ENCODE measurements at regions not wholly inside any gene's neighbourhood (a gene's known extent, or its start where the extent isn't known, plus 50 kb on each side); places are given as distances from the start of the nearest gene placed in this dataset.

DNA sequence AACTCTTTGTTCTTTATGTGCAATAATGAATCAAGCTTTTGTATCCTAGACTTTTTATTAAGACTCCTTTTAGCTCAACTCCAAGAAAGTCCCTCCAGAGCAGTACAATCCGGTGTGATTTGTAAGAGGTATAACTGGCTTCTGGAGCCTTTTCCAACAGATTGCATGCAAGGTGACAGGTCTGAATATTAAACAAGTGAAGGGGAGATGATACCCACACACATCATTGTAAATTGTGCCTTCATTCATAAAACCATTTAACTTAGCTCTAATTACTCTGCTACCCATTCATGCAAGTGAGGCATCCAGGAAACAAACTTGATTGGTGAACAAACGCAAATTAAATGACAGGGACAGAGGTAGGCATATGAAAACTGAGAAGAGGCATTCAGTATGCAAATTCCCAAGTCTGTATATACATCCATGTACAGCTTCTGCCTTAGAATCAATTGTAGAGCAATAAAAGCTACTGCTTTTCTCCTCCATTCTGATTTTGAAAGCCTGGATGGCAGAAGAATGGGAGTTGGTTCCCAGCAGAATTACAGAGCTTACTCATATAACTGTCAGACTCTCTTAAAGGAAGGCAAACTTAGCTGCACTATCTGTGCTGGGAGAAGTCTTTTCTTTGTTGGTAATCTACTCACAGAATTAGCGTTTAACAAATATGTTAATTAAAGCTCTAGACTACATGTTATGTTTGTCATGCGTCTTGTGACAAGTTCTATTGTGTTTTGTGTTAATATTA is 261.0 kb upstream of the CDH6 start:
- no peak for DNase-seq

DNA sequence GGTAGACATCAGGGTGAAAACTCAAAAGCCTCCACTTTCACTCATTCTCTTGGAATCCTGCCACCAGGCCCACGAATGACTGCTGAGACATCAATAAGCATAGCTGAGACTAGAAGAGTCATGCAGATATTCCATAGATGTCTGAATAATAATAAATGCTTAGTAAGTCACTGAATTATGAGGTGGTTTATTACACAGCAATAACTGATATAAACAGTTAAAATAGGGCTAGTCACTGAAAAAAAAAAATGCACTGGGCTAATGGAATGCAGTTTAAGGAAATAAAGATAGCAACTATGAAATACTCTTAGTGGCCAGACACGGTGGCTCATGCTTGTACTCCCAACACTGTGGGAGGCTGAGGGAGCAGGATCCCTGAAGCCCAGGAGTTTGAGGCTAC is 262.8 kb upstream of the CDH6 start:
- DNase-seq: no peak

DNA sequence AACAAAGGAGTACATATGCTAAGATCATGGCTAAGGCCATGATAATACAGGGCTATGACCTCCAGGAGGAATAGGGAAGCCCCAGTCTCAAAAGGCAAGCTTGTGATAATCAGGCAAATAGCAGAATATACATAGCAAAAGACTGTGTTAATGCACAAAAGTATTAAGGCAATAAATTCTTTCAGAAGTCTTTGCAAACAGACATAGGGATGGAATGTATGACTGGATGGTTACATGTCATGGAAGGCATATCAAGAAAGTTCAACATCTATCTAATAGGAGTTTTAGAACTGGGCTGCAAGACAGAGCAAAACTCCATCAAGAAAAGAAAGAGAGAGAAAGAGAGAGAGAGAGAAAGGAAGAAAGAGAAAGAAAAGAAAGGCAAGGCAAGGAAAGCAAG is 264.5 kb upstream of the CDH6 start:
- DNase-seq: no peak

DNA sequence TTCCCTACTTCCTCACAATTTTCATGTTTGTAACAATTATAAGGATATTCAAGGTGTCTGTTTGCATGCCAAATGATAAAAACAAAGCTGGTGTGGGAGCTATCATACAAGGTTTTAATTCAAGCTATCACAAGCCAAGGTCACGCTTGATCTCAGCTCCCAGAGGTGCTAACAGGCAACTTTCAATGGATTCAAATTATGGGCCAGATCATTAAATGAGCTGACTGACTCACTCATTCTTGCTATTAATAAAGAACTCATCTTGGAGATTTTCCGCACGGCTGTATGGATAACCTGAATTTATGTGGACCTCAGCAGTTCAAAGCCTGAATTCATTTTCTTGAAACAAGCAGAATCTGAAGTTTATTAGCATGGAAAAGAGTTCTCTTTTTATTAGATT is 267.3 kb upstream of the CDH6 start:
- DNase-seq: no peak

DNA sequence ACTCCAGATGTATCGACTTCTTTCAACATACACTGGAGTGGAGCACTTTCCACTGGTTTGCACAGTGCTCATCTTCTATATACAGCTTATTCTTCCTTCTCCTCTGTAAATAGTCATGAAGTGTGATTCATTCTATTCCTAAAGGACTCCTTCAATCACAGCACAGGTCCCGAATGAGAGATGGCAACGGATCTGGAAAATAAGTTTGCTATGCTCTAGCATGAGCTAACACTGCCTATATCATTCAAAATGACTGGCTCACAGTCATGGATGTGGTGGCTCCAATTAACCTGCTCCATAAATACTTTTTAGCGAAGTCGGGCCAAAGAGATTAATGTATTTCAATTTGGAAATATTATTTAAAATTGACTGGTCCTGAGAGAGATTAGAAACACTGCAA is 272.1 kb upstream of the CDH6 start:
- no peak for DNase-seq

DNA sequence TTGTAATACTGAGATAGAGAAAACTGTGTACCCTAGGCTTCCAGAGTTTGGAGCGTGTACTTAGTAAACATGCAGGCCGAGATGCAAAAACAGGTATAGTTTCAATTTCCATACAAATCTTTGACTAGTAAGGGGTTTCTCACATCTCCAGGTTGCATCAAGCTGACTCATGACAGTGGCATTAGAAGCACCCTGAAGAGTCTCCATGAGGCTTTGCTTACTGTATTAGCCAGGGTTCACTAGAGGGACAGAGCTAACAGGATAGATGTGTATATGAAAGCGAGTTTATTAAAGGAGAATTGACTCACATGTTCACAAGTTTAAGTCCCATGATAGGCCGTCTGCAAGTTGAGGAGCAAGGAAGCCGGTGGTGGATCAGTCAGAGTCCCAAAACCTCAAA is 275.3 kb upstream of the CDH6 start:
- DNase-seq: no peak

DNA sequence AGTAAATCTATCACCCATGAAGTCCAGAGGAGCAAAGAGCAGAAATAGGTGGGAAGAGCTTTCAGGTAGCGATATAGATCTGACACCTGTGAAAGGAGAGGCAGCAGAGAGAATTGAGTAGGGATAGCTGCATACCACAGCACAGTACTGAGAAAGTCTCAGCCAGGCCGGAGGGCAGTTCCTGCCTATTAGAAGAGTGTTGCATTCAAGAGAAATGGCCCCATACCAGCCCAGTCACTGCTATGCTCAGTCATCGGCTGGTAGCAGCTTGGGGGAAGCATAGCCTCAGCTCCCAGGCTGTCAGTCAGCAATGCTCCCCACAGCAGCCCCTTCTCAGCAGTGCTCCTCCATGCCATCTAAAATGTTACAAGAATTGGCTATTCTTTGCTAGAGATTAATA is 285.1 kb upstream of the CDH6 start:
- DNase-seq: no peak

DNA sequence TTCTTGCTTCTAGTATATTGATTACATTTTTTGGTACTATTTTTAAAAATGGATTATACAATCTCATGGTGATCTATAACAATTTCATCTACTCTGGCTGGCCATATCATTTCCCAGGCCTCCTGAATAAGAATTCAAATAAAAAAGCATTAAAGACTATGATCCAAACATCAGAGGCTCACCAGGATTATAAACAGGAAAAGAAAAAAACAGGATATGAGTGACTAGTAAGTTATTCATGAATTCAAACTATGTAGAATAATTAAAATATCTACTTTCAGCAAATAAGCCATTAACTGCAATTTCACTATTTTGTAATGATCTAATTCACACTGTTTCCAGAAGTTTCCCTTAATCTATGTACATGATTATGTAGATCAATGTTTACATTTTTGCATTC is 293.1 kb upstream of the CDH6 start:
- no peak for DNase-seq

DNA sequence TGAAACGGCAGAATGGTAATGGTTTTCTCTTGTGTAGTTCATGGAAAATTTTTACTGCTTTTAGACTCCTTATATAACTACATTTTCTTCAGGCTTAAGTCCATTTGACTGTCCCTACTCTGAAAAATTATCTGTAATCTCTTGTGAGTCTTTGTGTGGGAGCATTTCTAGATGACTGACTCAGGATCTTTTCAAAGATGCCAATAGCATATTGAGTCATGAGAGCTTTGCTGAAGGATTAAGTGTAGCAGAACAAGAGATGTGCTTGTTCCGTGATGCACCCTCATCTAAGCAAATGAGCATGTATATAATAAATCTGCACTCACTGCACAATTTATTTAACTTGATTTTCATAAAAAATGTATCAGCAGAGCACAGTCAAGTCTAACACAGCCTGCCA is 298.7 kb upstream of the CDH6 start:
- DNase-seq: no peak

DNA sequence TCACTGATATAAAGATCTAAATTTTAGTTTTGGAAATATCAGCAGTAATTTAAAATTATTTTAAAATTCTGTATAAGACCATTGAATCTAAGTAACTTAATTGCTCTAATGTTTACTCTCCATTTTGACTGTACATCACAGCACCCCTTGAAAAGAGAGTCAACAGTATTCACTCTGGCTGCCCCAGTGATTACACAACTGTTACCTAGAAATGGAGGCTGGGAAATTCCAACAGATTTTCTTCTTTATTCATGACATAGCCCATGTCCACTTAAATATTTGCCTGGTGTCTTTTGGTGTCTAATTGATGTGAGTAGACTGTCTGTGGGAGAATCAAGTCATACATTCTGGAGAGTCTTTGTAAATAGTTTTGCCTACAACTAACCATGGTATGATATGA is 301.8 kb upstream of the CDH6 start:
- DNase-seq: no peak

DNA sequence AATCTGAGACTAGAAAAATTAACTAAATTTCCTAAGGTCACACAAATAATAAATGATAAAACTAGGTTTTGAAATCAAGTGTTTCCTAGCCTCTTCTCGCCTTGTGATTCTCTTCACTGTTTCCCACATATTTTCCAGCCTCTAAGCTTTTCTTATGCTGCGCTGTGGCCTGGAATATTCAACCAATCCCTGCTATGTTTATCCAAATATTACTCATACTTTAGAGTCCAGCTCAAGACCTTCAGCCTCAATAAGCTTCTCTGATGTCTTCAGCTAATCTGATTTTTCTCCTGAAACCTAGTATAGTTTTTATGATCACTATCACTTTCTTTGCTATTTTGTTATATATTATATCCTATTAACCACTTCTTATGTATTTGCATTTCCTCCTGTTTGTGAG is 303.1 kb upstream of the CDH6 start:
- DNase-seq: no peak

DNA sequence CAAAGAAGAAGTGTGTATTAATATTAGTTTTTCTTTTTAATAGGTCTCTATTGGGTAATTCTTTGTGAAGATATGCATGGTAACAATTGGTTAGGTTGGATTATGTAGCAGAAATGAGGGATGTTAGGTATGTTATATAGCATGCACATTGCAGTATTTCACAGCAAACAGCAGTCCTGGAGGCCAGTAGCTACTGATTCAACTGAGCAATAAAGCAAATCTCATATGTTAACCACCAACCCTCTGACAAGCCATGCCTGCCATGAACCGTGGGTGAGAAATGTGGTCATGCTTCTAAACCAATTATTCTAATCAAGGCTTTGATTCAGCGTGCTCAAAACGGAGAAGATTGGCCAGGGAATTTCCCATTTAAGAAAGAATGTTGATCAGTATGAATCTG is 313.0 kb upstream of the CDH6 start:
- no peak for DNase-seq

DNA sequence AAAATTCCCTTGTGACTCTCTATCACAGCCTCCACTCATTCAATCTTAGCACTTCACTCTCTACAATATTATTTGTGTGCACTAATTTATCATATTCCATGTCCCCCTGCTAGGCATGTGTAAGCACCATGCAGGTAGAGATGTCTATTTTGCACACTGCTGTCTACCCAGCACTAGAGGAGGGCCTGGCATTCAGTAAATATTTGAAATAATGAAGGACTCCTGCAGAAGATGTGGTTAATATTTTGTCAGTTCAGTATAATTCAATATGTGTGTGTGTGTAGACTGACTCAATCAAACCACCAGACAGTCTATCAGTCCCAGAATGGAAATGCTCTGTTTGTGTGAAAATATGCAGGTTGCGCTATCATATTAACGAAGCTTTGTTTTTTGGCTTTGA is 313.6 kb upstream of the CDH6 start:
- no peak for DNase-seq

DNA sequence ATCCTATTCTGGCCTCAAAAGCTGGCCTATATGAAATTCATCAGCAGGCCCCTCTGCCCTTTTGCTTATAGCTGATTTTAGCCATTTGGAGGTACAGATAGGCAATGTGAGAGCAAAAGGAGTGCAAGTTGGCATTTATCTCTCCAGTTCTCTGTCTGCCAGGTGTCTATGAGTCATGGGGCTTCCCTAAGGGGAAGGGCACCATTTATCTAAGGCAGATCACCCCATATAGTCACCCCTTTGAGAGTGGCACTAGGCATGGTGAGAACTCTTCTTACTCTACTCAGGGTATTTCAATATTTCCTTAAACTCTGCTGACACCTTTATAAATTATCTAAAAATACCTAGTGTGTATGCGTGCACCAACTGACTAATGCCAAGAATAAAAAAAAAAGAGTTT is 314.7 kb upstream of the CDH6 start:
- no peak for DNase-seq

DNA sequence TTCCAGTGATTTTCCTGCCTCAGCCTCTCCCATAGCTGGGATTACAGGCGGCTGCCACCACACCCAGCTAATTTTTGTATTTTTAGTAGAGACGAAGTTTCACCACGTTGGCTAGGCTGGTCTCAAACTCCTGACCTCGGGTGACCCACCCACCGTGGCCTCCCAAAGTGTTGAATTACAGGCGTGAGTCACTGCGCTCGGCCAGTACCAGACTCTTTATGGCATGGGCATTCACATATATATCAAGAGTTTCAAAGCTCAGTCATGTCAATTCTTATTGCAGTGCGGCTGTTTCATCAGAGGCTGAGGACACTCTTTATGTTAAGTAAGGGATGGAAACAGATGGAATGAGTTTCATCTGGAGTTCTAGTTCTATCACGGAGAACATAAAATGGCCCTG is 315.2 kb upstream of the CDH6 start:
- no peak for DNase-seq

DNA sequence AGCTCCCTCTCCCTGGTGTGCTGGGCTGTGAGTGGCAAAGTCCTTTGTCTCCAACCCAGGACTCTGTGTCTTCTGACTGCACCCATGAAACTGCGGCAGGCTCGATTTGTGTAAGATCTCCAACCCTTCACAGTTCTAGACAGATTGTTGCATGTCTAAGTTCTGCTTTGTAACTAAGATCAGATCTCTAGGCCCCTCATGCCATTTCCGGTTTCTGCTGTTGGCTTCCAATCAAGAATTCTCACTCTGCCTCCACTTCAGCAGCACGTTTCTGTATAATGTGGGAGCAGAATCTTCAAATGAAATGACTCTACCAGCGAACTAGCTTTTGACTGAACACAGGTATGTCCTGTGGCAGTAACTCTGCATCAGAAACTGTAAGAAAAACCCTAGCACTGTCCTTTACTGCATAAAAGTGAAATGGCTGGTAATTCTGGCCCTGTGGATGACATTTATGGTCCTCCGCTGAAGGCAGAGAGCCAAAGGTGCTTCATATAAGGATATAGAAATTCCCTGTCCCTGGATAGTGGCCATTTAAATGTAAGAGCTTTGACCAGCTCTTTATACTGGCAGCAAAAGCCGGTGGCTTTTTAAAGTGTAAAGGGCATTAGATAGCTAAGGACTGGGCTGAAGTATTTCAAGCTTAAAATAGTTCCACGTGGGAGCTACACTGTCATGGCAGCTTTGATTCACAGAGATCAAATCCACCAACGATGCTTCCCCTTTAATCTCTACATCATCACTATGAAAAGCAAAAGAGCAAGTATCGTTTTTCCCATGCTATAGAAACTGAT is 319.0 kb upstream of the CDH6 start:
- no peak for DNase-seq

DNA sequence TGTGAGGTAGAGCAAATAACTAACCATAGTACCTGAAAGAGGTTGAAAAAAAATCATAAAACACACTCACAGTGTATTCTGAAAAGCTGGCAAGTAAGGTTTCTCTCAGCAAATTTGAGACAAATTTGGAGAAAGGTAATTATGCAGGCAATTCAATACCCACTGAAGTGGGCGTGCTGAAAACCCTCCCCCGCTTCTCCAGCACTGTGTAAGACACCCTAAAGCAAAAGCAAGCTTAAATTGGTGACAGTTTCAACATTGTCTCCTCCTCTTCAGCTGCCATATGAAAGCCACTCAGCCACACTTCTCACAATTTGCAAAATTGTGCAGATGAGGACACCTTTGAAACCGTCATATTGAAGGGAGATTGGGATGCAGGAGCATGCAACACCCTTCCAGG is 322.3 kb upstream of the CDH6 start:
- DNase-seq: no peak

DNA sequence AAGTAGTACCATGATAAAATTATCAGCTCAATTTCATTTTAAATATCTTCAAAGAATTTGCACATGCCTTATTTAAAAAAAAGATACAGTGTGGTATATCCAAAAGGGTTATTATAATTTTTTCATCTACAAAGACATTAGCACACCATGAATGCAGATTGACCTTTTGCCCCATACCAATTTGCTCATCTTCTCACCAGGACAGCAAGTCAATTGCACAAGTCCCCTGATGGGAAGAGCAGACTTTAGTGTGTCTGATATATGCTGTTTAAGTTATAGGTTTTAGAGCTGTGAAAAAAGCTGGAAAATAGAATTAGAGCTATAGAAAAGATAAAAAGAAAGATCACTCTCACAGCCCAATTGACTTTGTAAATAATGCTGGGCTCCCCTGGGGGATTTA is 325.8 kb upstream of the CDH6 start:
- no peak for DNase-seq

DNA sequence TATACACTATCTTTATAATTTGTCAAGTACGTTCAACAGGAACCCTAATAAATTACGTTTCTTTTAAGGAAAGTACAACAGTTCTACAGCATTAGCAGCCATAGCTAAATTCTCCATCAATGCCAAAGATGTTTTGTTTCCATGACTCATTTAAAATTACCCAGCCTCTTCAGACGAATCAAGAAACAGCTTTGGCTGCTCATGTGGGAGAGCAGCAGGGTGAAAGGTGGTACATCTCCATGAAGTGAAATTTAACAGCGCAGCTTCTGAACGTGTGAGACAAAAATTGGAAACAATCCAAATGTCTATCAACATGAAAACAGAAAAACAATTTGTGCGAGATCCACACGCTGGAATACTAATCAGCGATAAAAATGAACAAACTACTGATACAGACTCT is 327.3 kb upstream of the CDH6 start:
- DNase-seq: no peak

DNA sequence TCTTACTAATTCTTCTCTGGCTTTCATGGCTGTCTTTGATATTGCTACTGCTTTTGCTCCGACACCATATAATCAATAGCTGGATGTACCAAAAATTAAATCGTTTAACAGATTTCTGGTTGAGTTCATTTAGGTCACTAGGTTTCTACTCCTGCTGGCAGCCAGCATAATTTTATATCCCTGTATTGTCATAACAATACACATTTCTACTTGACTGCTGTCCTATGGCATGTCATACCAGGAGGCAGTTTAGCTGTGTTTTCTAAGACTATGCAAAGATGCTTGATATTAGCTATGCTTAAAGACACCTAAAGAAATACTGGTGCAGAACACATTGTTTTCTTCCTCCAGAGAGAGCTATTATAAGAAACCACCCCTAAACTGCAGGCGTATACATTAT is 337.2 kb upstream of the CDH6 start:
- DNase-seq: no peak

DNA sequence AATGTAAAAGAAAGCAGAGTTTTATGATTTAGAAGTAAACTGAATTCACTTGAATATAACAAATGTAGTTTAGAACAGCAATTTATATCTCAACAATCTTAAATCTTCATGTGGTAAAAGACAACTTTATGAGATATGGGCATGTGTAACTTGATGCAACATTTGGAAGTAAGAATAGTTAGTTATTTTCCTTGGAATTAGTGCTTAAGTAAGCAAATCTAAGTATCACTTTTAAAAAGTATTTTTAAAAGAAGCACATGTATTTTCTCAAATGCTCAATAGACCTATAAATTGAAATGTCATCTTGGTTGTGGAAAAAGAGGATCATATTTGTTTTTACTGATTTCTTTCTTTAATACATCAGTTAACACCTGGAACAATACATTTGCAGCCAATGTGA is 340.3 kb upstream of the CDH6 start:
- DNase-seq: no peak

DNA sequence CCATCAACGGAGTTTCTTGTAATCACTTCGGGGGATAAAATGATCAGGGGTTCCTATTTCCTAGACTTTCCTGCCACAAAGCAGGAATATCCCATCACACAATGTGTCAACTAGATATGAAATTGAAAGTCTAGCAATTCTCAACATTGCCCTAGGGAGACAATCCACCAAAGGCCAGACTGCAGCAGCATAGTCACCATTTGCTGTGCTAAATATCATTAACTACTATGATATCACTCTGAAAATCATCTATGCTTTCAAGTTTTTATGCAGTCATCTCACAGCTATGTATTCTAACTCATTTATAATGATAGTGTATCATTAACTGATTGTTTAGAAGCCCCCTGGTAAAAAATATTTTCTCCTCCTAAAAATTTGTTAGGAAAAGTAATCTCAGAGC is 342.6 kb upstream of the CDH6 start:
- DNase-seq: no peak

DNA sequence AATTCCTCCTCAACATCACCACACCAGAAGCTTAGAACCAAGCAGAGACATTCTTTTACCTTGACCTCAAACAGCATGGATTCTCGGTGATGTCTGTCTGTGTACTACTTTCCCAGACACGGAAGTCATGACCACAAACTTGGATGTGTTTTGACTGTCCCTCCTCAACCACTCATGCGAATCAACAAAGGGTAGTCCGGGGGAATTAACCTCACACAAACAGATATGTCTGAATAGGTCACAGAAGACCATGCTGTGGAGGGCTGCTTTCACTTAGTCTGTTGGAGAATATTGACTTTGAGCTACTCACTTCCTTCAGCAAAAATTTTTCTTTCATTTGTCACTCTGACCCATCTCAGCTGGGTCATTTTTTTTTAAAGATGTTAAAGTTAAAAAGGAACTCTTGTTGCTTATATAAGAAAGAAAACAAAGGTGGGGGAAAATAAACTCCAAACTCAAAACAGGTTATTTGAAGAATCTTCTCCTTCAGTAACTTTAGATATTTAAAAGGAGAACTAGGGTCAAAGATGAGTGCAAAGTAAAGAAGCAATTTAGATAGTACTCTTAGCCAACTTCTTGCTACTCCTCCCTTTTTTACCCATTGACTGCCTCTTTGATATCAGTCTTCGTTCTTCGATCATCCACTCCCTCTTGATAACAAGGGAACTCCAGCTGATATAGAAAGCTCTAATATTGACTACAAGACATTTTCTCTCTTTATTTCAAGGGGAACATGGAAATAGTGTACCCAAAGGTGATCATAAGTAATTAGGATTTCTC is 343.4 kb upstream of the CDH6 start:
- no peak for DNase-seq

DNA sequence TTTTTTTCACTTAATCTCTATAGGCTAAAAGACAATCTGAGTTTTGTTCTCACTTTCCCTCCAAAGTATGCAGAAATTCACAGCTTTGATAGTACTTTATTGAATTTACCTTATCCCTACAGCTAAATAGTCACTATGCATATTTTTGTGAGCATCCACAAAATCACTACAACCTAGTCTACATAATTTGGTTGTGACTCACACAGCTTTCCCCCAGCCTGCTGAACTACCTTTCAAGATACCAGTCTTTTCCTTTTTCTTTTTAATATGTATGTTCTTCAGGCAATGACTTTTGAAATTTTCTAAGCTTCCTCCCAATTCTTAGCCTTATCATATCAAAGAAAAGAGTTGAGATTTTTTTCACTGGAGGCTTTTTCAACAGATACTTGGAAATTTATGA is 347.3 kb upstream of the CDH6 start:
- DNase-seq: no peak
